DMS 273 treated with DMSO at 0.1 percent for 48 hours (cell line): ENCODE measurements at regions not wholly inside any gene's neighbourhood (a gene's known extent, or its start where the extent isn't known, plus 50 kb on each side); places are given as distances from the start of the nearest gene placed in this dataset.
"Not testable (repeated sequence)": the region's sequence is repeated elsewhere in the genome, so short reads cannot be mapped to it uniquely, and the experiment has no call there.

Experiments
- DNase-seq: peaks from one replicate; lab custom pipeline; 2025; lab: John Stamatoyannopoulos, UW

DNA sequence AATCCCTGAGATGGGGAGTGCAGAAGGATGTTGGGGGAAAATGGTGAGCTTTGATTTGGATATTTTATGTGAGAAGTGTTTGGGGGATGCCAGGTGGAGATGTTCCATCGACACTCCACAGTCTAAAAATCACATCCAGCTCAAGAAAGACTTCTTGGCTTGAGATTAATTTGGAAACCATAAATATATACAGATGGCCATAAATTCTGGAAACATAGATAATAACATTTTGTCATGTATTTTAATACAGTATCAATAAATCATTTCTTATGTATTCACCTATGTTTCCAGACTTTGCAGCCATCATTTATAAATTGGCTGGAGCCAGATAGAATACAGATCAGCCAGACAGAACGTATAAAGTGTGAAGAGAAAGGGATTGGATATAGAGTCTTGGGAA lies 245.5 kb upstream of the DDHD1 start:
- no peak for DNase-seq

DNA sequence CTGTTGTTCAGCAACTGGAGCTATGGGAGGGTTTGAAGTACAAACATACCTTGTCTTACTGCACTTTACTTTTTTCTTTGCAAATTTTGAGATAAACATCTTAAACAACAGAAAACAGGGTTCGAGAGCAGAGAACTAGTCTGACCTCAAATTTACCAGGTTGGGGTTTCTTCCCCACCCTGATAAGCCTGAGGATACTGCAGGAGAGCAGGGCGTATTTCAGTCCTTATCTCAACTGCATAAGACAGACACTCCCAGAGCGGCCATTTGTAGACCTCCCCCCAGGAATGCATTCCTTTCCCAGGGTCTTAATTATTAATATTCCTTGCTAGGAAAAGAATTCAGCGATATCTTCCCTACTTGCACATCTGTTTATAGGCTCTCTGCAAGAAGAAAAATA lies 242.1 kb upstream of the DDHD1 start:
- not testable (repeated sequence) for DNase-seq

DNA sequence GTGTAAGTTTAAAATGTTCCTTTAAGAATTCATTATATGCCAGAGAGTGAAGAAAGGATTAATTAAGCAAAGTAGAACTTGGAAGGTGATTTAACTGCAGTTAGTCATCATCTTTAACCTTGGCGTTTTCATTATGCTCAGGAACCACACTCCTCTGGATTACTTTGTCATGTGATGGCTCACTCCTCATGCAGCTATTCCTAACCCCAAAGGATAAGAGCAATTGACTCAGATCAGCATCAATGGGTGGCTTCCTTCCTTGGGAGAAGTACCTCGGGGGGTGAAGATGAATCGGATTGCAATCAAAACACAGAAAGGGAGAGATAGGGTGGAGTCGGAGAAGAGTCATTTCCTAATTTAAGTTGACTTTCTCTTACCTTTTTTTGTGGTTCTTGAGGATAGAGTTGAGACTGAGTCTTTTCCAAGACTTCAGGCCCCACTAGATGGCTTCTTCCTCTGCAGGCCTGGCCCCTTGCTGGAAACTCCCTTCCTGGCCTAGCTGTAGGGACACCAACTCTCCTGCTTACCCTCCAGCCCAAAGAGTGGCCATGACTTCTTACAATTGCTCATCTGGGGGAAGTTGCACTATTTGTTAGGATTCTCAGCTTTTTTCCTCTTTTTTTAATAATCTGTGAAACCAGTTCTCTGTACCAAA lies 238.6 kb upstream of the DDHD1 start:
- DNase-seq = no peak

DNA sequence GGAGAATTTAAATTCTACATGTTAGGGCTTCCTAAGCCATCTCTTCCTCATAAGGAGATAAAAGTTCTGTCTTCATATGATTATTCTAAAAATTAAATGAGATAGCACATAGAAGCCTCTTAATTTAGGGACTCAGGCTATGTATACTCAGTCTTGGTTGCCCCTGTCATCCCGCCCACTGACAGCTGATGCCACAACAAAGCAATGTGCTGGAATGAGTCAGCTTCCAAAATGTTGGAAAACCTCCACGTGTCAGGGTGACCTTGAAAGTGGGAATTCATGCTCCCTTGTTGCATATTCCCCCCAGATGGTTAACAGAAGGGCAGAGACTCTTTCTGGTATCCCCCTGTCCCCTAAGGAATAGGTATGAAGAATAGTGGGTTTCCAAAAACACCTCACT lies 238.0 kb upstream of the DDHD1 start:
- DNase-seq = no peak

DNA sequence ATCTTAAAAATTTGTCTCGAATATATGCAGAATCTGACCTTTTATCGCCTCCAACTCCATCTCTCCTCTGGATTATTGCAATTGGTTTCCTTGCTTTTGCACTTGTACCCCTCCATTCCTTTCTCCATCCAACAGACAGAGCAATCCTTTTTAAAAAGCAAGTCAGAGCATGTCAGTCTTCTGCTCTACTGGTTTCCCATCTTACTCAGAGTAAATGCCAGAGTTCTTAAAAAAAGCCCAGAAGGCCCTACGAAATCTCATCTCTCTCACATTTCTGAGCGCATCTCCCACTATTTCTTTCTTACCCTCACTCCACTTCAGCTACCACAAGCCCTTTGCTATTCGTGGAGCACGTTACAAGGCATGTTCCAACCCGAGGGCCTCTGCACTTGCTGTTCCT lies 236.9 kb upstream of the DDHD1 start:
- no peak for DNase-seq

DNA sequence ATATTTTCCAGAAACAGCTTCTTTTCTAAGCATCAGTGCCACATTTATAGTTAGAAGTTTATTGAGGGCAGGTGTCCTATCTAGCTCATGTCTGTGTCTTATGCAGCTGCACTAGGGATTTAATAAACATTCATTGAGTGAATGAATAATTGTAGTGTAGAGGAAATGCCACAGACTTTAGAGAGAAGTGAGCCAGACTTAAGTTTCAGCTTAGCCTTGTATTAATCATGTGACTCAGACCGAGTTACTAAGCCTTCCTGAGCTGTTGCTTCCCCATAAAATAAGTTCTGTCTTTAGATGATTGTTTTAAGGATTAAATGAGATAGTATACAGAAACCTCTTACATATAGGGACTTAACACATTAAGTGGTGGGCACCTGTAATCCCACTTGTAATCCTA lies 236.1 kb upstream of the DDHD1 start:
- no peak for DNase-seq

DNA sequence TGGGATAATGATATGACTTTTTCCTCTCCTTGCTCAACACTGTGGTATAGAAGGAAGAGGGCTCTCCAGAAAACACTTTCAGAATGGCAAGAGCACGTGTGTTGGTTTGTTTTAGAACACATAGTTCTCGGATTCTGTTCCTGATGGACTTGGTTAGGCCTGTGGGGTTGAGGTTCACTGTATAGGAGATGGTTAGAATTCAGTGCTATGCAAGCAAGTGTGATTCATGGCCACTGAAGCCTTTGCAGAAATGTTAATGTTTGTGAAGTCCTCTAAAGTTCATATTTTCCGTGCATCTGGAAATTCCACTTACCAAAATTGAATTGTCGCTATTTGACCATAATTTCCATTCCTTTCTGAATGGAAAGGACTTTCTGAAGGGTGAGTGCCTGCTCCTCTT lies 233.2 kb upstream of the DDHD1 start:
- DNase-seq = no peak

DNA sequence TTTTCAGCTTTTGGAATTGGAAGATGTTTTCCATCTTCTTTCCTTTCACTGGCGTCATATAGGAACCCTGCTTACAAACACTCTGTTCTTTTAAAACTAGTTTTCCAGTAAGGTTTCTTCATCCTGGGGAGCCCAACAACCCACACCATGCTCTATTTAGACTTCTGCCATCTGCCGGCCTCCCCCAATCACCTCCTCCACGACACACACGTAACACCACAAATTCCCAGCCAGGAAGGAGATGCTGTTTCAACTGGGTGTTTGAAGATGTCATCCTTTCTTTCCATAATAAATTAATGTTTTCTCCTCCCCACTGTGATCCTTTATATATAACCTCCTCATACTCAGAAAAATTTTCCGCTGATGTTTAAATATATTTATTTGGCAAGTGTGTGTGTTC lies 231.4 kb upstream of the DDHD1 start:
- DNase-seq = no peak

DNA sequence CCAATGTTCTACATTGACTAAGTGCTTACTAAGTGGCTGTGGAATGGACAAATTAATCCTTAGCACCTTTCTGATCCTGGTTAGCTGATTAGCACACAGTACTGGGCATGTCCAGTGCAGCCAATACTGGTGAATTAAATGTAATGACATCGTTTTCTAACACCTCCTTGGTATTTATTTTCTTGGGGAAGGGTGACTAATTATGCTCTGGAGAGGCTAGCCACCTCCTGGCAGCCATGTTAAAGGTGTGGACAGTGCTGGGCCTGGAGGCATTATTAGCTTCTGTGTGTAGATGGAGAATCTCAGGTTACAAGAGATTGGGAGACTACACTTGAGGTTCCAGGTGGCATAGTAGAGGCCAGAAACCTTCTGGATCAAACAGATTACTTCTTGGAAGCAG lies 230.9 kb upstream of the DDHD1 start:
- DNase-seq = no peak

DNA sequence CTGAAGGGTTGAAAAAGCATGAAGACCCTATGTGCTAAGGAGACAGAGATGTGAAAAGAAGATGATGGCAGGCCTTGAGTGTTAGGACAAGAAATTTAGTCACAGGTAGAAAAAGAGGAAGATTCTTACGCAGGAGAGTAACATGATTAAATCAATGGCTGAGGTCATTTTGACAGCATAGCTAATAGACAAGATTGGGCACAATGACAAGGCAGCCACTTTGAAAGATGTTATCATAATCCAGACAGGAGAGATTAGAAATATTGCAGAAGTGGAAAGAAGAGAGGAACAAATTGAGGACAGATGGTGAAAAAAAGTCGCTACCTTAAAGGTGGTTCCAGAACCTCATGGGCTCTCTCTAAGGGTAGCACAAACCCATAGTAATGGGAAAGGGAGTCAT lies 228.8 kb upstream of the DDHD1 start:
- DNase-seq = no peak

DNA sequence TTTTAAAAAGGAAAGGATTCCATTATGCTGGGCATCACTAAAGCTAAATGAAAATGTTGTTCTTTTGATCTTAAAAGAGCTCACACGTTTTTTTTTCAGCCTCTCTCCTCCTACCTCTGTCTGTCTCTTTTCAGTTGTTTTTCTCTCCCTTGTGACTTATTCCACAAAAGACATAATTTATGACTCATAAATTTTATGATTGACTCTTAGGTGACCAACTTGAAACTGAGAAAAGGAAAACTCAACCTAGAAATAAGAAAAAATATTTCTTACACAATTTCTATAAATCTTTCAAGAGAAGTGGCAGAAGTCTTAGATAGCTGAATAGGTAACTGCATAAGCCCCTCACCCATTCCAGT lies 227.7 kb upstream of the DDHD1 start:
- DNase-seq = no peak

DNA sequence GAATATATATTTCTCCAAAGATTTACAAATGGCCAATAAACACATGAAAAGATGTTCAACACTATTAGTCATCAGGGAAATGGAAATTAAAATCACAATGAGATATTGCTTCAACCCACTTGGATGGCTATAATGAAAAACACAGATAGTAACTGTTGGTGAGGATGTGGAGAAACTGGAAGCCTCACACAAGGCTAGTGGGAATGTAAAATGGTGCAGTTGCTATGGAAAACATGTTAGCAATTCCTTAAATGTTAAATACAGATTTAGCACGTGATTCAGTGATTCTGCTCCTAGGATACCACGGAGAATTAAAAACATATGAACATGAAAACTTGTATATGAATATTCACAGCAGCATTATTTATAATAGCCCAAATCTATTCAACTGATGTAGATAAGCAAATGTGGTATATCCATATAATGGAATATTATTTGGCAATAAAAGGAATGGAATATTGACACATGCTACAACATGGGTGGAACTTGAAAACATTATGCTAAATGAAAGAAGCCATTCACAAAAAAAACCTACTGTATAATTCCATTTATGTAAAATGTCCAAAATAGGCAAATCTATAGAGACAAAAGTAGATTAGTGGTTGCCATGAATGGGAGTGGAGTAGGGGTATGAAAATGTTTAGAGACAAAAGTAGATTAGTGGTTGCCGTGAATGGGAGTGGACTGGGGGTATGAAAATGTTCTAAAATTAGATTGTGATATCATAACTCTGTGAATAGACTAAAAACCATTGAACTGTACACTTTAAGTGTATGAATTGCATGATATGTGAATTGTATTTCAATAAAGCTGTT lies 227.1 kb upstream of the DDHD1 start:
- no peak for DNase-seq

DNA sequence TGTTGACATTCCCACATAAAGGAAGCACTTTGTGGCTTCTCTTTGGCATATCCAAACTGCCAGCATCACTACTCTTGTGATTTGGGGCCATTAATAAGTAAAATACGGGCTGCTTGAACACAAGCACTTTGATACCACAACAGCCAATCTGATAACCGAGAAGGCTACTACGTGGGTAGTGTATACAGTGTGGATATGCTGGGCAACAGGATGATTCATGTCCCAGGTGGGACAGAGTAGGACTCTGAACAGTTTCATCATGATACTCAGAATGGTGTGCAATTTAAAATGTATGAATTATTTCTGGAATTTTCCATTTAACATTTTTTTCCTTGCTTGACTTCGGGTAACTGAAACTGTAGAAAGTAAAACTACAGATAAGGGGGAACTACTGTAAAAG lies 225.0 kb upstream of the DDHD1 start:
- no peak for DNase-seq

DNA sequence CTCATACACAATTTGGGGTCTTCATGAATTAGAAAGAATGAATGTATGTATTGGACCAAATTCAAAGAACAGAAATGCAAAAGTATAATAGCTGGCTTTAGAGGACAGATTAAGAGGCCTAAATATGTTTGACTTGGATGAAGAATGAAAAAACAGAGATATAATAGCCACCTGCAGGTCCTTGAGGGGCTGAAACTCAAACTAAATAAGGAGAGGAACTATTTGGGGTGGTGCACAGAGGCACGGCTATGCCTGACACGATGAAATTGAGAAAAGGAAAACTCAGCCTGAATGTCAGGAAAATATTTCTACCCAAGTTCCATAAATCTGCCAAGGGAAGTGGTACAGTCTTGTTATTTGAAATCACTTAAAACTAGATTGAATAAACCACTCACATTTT lies 222.9 kb upstream of the DDHD1 start:
- no peak for DNase-seq

DNA sequence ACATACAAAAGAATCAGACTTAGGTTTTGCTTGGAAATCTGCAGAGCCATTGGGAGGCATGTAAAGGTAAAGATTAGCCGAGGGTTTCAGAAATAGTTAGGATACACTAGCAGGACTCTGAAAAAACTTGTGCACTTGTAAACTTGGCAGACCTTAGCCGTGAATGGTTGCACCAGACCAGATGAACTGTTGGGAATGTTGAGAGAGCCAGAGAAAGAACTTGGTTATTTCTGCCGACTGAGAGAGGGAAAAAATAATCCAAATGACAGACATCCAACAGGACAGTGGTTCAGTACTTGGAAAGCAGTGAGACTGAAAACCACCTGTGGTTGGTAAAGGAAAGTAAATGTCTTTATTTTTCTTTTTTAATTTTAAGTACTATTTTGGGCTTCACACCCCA lies 222.5 kb upstream of the DDHD1 start:
- no peak for DNase-seq

DNA sequence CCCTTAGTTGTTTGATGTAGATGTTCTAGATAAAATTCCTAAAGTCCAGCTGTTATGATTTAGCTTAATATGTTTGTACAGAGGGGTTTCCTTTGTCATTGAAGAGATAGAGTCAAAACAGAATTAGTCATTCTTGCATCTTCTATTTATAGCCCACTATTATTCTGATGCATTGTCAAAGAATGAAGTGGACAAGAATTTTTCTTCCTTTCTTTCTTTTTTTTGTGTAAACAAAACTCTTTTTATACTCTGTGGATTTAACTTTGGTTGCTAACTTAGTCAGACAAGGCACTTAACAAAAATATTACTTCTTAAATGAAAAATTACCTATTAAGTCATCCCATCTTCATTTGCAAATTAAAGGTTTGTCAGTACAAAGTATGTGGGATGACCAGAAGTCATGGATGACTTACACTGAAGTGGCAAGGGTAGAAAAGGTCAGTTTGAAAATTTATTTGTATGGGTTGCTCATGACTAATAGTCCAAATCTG lies 215.6 kb upstream of the DDHD1 start:
- DNase-seq = no peak

DNA sequence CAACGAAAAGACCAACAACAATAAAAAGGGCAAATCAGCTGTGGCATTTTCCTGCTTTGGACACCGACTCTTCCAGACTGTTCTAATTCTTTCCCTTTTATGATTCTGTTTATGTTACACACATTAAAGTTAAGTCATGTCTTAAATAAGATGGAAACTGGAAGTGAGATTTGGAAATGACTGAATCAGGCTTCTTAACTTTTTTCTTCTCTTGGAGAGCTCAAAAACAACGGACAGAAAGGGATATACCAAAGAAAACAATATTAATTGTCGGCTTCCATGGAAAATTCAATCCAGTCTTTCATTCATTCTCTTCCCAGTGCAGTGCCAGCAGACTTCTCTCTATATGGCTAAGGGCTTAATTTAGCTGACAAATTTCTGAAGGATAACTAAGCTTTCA lies 214.9 kb upstream of the DDHD1 start:
- DNase-seq = no peak

DNA sequence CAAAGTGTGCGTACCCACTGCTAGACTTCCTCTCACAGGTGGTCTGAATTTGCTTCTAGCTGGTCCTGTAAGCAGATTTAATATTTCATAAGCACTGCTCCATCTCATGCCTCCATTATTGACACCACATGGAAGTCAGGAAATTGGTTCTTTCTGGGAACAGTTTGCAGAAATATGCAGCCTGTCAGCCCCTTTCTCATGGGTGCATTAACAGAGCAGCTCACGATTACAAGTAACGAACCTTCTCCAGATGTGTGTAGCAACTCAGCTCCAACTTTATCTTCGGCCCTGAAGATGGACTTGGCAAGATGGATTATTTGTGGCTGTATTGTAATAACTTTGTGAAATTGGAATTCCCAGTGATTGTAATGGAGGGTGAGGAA lies 214.5 kb upstream of the DDHD1 start:
- no peak for DNase-seq

DNA sequence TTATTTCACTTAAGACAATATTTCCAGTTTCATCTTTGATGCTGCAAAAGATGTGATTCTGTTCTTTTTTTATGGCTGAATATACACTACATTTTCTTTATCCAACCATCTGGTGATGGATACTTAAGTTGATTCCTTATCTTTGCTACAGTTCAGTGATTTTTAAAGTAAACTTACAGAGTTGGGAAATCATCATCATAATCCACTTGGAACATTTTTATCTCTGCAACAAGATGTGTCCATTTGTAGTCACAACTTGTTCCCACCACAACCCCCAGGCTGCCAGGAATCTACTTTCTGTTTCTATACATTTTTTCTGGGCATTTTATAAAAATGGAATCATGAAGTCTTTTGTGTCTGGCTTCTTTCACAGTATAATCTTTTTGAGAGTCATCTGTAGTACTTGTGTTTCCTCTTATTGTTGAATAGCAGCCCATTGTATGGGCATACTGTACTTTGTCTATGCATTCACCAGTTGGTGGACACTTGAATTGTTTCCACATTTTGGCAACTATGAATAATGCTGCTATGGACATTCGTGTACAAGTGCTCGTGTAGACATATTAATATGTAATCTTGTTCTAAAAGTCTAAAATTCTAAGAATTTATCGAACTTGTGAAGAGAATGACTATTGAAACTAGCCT lies 212.5 kb upstream of the DDHD1 start:
- no peak for DNase-seq

DNA sequence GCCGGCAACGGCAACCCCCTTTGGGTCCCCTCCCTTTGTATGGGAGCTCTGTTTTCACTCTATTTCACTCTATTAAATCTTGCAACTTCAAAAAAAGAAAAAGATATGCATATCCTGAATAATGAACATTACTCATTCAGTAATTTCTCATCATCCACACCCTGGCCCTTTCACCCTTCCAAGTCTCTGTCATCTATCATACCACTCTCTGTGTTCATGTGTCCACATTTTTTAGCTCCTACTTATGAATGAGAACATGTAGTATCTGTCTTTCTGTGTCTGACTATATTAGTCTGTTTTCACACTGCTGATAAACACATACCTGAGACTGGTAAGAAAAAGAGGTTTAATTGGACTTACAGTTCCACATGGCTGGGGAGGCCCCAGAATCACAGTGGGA lies 209.8 kb upstream of the DDHD1 start:
- DNase-seq = not testable (repeated sequence)

DNA sequence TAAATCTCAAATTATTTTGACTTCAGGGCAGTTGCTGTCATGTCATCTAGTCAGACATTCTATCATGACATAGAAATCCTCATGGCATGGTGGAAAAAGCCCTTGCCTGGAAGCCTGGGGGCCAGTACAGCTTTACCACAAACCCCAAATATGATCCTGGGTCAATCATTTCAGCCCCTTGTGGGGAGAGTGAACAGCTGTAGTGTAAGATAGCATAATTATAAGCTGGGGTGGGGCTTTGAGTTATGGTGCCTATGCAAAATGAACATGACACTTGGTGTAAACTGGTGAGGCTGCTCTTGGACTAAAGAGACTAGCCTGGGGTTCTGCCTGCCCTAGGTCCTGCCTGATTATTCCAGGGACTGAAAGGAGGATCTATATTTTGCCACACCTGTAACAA lies 207.7 kb upstream of the DDHD1 start:
- DNase-seq = no peak

DNA sequence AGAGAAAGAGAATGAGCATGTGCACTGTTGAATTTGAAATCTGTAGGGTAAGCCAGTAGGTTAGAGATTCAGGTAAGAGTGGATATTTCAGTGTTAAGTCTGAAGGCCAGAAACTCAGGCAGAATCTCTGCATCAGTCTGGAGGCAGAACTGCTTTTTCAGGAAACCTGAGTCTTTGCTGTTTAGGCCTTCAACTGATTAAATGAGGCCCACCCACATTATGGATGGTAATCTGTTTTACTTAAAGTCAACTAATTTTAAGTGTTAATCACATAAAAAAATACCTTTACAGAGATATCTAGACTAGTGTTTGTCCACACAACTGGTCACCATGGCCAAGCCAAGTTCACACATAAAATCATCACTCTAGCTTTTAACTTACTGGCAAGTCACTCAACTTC lies 205.0 kb upstream of the DDHD1 start:
- DNase-seq = no peak

DNA sequence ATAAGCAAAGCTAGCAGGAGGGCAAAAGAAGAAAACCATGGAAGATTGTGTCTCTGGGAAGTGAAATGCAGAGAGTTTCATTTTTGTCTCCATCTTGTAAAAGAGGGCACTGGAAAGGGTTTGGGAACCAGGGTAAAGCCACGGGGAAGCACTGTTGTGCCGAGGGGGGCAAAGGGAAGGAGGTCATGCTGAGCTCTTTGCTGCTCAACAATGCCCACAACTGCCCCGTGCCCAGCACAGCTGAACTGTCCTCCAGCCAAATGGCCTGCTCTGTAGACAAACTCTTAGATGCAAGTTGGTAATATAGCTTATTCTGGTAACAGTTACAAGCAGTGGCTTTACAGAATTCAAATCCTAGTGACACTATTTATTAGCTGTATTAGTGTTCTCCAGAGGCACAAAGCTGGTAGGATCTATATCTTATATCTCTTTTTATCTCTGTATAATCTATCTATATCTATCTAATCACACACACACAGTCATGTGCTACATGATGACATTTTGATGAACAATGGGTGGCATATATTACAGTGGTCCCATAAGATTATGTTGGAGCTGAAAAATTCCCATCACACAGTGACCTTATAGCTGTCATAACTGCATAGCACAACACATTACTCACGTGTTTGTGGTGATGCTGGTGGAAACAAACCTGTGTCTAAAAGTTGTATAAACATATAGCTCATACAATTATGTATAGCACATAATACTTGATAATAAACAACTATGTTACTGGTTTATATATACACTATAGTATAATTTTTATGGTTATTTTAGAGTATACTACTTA lies 203.4 kb upstream of the DDHD1 start:
- no peak for DNase-seq
